ENCODE measurements at regions not wholly inside any gene's neighbourhood (a gene's known extent, or its start where the extent isn't known, plus 50 kb on each side); places are given as distances from the start of the nearest gene placed in this dataset.

DNA sequence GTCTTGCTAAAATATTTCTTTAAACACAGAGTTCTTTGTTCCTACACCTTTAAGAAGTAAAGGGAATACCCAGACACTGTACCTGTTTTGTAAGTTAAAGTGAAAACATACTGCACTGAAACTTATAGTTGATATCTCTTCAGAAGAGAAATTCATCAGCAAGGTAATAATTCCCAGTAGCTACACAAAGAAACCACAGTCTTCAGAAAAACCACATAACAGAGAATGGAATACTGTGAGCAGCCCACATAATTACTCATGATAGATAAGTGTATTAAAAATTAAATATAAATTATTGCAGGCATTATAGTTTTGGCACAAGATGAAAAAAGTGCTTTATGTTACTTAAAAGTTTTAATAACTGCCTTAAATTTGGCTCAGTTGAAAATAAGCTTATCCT is 276.6 kb downstream of the SETD4 start:
- Histone ChIP-seq H3K9me3 (peaks cover 0 to 3% (median 0%) of the 10 kb centered on the region in 11 donors), H3K27ac (no peak overlapping the region), H3K4me1 (peaks cover 0 to 18% (median 9%) of the 10 kb centered on the region in 9 donors), H3K4me3 (no peak overlapping the region), H3K36me3 (no peaks in the 10 kb centered on the region), H3K27me3 (peaks cover 0 to 4% (median 0%) of the 10 kb centered on the region in 7 donors)
- ATAC-seq (no peak), DNase-seq (no peak)
- TF ChIP-seq, protein P1, sequence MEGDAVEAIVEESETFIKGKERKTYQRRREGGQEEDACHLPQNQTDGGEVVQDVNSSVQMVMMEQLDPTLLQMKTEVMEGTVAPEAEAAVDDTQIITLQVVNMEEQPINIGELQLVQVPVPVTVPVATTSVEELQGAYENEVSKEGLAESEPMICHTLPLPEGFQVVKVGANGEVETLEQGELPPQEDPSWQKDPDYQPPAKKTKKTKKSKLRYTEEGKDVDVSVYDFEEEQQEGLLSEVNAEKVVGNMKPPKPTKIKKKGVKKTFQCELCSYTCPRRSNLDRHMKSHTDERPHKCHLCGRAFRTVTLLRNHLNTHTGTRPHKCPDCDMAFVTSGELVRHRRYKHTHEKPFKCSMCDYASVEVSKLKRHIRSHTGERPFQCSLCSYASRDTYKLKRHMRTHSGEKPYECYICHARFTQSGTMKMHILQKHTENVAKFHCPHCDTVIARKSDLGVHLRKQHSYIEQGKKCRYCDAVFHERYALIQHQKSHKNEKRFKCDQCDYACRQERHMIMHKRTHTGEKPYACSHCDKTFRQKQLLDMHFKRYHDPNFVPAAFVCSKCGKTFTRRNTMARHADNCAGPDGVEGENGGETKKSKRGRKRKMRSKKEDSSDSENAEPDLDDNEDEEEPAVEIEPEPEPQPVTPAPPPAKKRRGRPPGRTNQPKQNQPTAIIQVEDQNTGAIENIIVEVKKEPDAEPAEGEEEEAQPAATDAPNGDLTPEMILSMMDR (IDR thresholded peaks at IDR 0.05): no peak
- intact Hi-C loops (cut with DNase I): no loop called here

DNA sequence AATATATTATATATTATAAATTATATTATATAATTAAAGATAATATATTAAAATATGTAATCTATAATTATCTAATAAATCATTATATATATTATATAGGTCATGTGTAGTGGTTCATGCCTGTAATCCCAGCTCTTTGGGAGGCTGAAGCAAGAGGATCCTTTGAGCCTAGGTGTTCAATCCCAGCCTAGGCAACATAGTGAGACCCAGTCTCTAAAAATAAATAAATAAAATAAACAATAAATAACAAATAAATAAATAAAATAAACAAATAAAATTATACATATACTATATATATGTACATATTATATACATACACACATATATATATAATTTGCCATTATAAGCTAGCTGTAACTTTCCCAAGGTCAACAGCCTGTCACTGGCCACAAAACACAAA is 277.7 kb downstream of the SETD4 start:
- DNase-seq (no peak), ATAC-seq (no peak)
- Histone ChIP-seq H3K27ac (no peak overlapping the region), H3K27me3 (peaks cover 0 to 4% (median 0%) of the 10 kb centered on the region in 7 donors), H3K4me3 (no peak overlapping the region), H3K9me3 (peaks cover 0 to 9% (median 0%) of the 10 kb centered on the region in 11 donors), H3K4me1 (peaks cover 0 to 18% (median 9%) of the 10 kb centered on the region in 9 donors), H3K36me3 (no peaks in the 10 kb centered on the region)
- intact Hi-C loops (cut with DNase I): no loop called here
- TF ChIP-seq, protein P1 (IDR thresholded peaks at IDR 0.05): no peak

DNA sequence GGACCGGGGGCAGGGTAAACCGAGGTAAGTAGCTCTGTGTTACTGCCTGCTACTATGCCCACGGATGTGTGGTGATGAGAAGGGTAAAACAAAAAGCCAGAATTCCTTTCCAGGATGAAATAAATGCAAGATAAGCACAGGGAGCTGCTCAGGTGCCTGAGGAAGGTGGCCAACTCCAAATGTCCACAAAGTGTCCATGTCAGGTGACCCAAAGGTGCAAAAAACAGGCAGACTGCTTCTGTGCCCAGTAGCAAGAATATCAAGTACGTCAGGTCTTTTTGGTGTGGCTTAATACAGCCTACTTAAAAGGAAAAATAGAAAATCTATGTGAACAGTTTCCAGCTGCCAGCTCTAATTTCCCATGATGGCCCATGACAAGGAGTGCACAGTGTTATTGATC is 279.3 kb downstream of the SETD4 start:
- no peak for DNase-seq
- Histone ChIP-seq H3K4me1 (peaks cover 0 to 18% (median 9%) of the 10 kb centered on the region in 9 donors), H3K36me3 (no peaks in the 10 kb centered on the region), H3K4me3 (no peak overlapping the region), H3K27me3 (peaks cover 0 to 4% (median 0%) of the 10 kb centered on the region in 7 donors), H3K9me3 (peaks cover 0 to 9% (median 0%) of the 10 kb centered on the region in 11 donors), H3K27ac (peak overlapping the region in 4 of 10 donors; percentile 20 to 56 (median 32))
- intact Hi-C loops (cut with DNase I): no loop called here
- TF ChIP-seq, protein P1 (IDR thresholded peaks at IDR 0.05): no peak
- no peak for ATAC-seq
- WGBS, 2 donors: 74 to 81% methylated on average over 4 of the region's 4 CpGs

DNA sequence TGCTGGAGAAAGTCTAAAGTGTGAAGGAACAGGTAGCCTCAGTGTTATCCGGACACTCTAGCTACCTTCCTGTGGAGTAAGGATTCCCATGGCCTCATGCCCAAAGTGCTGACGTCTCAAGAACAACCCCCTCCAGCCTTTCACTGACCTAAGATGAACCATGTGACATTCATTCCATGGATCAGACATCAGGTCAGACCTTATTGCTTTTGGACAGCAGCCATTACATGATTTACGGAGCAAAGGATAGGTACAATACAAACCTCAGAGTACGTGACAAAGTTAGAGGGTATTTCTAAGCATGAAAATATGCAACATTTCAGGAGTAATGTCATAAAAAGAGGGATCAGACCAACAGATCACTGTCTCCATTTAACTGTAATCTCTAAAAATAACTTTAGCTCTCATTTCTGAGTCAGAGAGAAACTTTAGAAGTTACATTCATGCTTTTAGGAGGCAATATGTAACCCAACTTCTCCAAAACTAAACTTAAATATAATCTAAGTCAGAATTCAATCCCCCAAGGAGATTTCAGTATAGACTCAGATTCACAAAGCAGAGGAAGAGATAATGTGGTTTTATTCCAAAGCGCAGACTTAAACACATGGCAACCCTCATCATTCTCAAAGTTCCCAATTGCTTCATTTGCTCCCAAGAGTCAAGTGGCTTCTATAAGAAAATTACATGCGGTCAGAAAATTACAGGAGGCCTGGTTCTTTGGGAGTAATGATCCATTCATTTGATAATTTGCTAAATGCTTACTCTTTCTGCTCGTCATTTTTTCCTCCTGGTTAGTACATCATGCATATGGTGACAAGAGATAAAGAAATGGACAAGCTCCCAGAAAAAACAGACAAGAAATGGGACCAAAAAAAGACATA is 280.4 kb downstream of the SETD4 start:
- peak overlapping the region in 4 of 10 donors; percentile 20 to 56 (median 34) for H3K27ac ChIP-seq
- ATAC-seq: peak in 4 of 8 donors; percentile 40 to 48 (median 44)
- no peak for DNase-seq
- TF ChIP-seq, protein P1 (IDR thresholded peaks at IDR 0.05): no peak
- intact Hi-C loops (cut with DNase I): loop anchor here in 2 of 10 donors (10.0 kb wide), 2 partner anchors 55 to 155 kb away; no protein-coding TSS in a partner anchor
- H3K27me3 ChIP-seq: peaks cover 0 to 4% (median 0%) of the 10 kb centered on the region in 7 donors
- H3K4me3 ChIP-seq: no peak overlapping the region
- H3K9me3 ChIP-seq: peaks cover 0 to 9% (median 0%) of the 10 kb centered on the region in 11 donors
- 53 to 64% methylated on average over 7 of the region's 7 CpGs for WGBS, 2 donors
- H3K4me1 ChIP-seq: peaks cover 0 to 18% (median 9%) of the 10 kb centered on the region in 9 donors
- H3K36me3 ChIP-seq: no peaks in the 10 kb centered on the region

All from heart right ventricle (tissue), 16 donors.